Psoas muscle (tissue), 7 donors: ENCODE measurements at regions not wholly inside any gene's neighbourhood (a gene's known extent, or its start where the extent isn't known, plus 50 kb on each side); places are given as distances from the start of the nearest gene placed in this dataset.
A peak's percentile ranks its signal among the peaks of the same experiment; 100 is the strongest.

Source experiments
- ATAC-seq, 4 donors: fragments of 200-7000 bp; cut with Tn5 transposase; one replicate each; pipeline ENCODE4 v1.9.1; 2020; ENCODE audit warnings: moderate library complexity in 3 of 4, mild to moderate bottlenecking in 2 of 4
- DNase-seq, 2 donors: peaks; one replicate each; pipeline ENCODE4 v3.0.0-alpha.2; 2020
- H3K27ac ChIP-seq: fragments of 200-600 bp; one replicate; pipeline ENCODE4 v1.8.0; 2022
- H3K27me3 ChIP-seq, 3 donors: fragments of 200-600 bp in 1 of 3; one replicate each; pipeline versions ENCODE4 v1.6.1 to v1.8.0; 2013 to 2022; ENCODE audit warnings: low read length in 2 of 3, mild to moderate bottlenecking in 2 of 3, moderate library complexity in 1 of 3; ENCODE audit not compliant: insufficient read depth in 3 of 3
- H3K36me3 ChIP-seq, 2 donors: fragments of 200-600 bp in 1 of 2; one replicate each; pipeline versions ENCODE4 v1.6.1 to v1.8.0; 2013 to 2022; ENCODE audit warnings: low read depth in 1 of 2, mild to moderate bottlenecking in 1 of 2, moderate library complexity in 1 of 2; ENCODE audit not compliant: insufficient read depth in 1 of 2
- H3K4me1 ChIP-seq: fragments of 200-600 bp; one replicate; pipeline ENCODE4 v1.8.0; 2022
- H3K4me3 ChIP-seq: fragments of 200-600 bp; one replicate; pipeline ENCODE4 v1.8.0; 2022; ENCODE audit warnings: mild to moderate bottlenecking
- H3K9me3 ChIP-seq: fragments of 200-600 bp; one replicate; pipeline ENCODE4 v1.8.0; 2022
- WGBS, 3 donors: extraction: QIAGEN DNeasy Blood & Tissue Kit; methylation state at CpG; one replicate each; pipeline versions ENCODE4 v1.1.6 to v1.1.7; 2013; 5-methylcytosine and 5-hydroxymethylcytosine counted together
- intact Hi-C, 2 donors: fragments of 100-400 bp; cut with DNase I; formaldehyde crosslinking; loops; one replicate each; pipeline versions ENCODE4 v1.11.0 to v1.14.2; 2022
- TF ChIP-seq, protein P1 (sequence below): fragments of 200-600 bp; IDR thresholded peaks from one replicate; pipeline ENCODE4 v1.8.0; 2022; ENCODE audit warnings: antibody characterized with exemption
- donor health status: healthy with polysubstance abuse.
- donor health status: DM: no; HTN: no; CAD: no; lungs with moderate emphysema.
- donor health status: Bipolar disorder and iron deficiency.
- donor health status: healthy.
- donor health status: DM: yes; HTN: yes; CAD: no.
- donor health status: DM: no; HTN: no; CAD: no.
- donor health status: DM: yes; HTN: yes; CAD: no.

GRCh38 chr18:55100817-55101457, 141.7 kb upstream of the CCDC68 start:
- ATAC-seq (no peak), DNase-seq (no peak)
- intact Hi-C loops = loop anchor here in 1 of 2 donors (10.0 kb wide), 1 partner anchor 1474 kb away; no protein-coding TSS in a partner anchor
- H3K27ac ChIP-seq = no peak overlapping the region
- H3K36me3 ChIP-seq = no peaks in the 10 kb centered on the region
- H3K4me3 ChIP-seq = no peak overlapping the region
- 56 to 63% (median 60%) methylated on average over 3 of the region's 3 CpGs for WGBS, 3 donors
- H3K4me1 ChIP-seq = no peaks in the 10 kb centered on the region
- H3K27me3 ChIP-seq = no peaks in the 10 kb centered on the region
- TF ChIP-seq, protein P1, sequence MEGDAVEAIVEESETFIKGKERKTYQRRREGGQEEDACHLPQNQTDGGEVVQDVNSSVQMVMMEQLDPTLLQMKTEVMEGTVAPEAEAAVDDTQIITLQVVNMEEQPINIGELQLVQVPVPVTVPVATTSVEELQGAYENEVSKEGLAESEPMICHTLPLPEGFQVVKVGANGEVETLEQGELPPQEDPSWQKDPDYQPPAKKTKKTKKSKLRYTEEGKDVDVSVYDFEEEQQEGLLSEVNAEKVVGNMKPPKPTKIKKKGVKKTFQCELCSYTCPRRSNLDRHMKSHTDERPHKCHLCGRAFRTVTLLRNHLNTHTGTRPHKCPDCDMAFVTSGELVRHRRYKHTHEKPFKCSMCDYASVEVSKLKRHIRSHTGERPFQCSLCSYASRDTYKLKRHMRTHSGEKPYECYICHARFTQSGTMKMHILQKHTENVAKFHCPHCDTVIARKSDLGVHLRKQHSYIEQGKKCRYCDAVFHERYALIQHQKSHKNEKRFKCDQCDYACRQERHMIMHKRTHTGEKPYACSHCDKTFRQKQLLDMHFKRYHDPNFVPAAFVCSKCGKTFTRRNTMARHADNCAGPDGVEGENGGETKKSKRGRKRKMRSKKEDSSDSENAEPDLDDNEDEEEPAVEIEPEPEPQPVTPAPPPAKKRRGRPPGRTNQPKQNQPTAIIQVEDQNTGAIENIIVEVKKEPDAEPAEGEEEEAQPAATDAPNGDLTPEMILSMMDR = no peak
- no peaks in the 10 kb centered on the region for H3K9me3 ChIP-seq

DNA sequence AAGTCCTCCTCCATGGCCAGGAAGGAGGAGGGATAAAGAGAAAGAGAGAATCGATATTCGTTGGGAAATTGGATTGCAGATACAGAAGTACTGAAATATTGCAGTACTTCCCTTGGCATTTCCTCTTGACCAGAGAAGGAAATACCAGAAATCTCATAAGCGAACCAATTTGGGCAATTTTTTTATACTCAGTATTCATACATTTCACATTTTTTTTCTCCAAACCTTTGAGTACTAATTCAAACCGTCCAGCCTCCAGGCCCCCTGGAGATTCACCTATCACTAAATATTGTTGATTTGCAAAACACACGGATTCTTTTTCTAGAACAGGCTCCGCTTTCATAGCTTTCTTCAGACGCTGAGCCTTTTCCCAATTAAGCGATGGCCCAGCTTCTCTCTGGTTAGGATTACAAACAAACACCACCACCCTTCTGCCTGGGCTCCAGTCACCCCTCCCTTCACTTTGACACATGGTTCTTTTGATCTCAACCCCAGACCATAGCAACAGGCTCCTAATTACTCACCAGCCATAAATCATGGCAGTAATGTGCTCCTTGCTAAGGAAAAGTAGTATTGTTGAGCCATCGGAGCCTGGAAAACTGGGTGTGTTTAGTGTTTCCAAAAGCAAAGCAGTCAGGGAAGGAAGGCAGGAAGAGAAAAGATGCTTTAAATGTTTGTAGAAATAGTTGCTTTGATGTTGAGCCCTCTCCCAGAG, 138.4 kb upstream of the CCDC68 start:
- ATAC-seq (no peak), DNase-seq (no peak)
- TF ChIP-seq, protein P1 = no peak
- Histone ChIP-seq H3K9me3 (no peaks in the 10 kb centered on the region), H3K27me3 (no peaks in the 10 kb centered on the region), H3K4me1 (no peaks in the 10 kb centered on the region), H3K27ac (no peak overlapping the region), H3K4me3 (no peak overlapping the region), H3K36me3 (no peaks in the 10 kb centered on the region)
- WGBS, 3 donors = 60 to 65% (median 63%) methylated on average over 9 of the region's 9 CpGs
- intact Hi-C loops = loop anchor here in 1 of 2 donors (5.0 to 10.0 kb wide), 3 partner anchors 227 to 1480 kb away; no protein-coding TSS in a partner anchor

- H3K4me3 ChIP-seq = no peak overlapping the region
- no peaks in the 10 kb centered on the region for H3K4me1 ChIP-seq
- peak in 3 of 4 donors; percentile 57 to 70 (median 59) for ATAC-seq
- intact Hi-C loops = loop anchor here in 1 of 2 donors (5.0 to 10.0 kb wide), 3 partner anchors 228 to 1481 kb away; no protein-coding TSS in a partner anchor
- no peaks in the 10 kb centered on the region for H3K36me3 ChIP-seq
- H3K27ac ChIP-seq = no peak overlapping the region
- peak in 1 of 2 donors; percentile 53 for DNase-seq
- no peaks in the 10 kb centered on the region for H3K27me3 ChIP-seq
- WGBS, 3 donors = 54 to 60% (median 54%) methylated on average over 10 of the region's 10 CpGs
- no peaks in the 10 kb centered on the region for H3K9me3 ChIP-seq
- TF ChIP-seq, protein P1 = peak; percentile 34
These were observed 137.1 kb upstream of the CCDC68 start for GRCh38 chr18:55096263-55096951.

- H3K36me3 ChIP-seq = no peaks in the 10 kb centered on the region
- DNase-seq = no peak
- WGBS, 3 donors = 72 to 77% (median 76%) methylated on average over 3 of the region's 3 CpGs
- H3K27me3 ChIP-seq = no peaks in the 10 kb centered on the region
- no peaks in the 10 kb centered on the region for H3K9me3 ChIP-seq
- no peak overlapping the region for H3K27ac ChIP-seq
- no peak overlapping the region for H3K4me3 ChIP-seq
- intact Hi-C loops = loop anchor here in 1 of 2 donors (5.0 to 10.0 kb wide), 3 partner anchors 229 to 1482 kb away; no protein-coding TSS in a partner anchor
- no peaks in the 10 kb centered on the region for H3K4me1 ChIP-seq
- TF ChIP-seq, protein P1 = no peak
- ATAC-seq = no peak
These were observed 136.3 kb upstream of the CCDC68 start for GRCh38 chr18:55095584-55095983.
